ENCODE measurements at regions not wholly inside any gene's neighbourhood (a gene's known extent, or its start where the extent isn't known, plus 50 kb on each side); places are given as distances from the start of the nearest gene placed in this dataset.
"Not testable (repeated sequence)": the region's sequence is repeated elsewhere in the genome, so short reads cannot be mapped to it uniquely, and the experiment has no call there.

GRCh38 chr7:38331853-38332595, 58.6 kb upstream of the TARP start:
- H3K36me3 ChIP-seq (ENCODE audit: control insufficient read depth in 1 of 2, insufficient read depth in 2 of 2, low read length in 2 of 2); H3K4me3 ChIP-seq (replicated peaks in 1 of 2; ENCODE audit: low read depth in 1 of 2, low read length in 2 of 2); H3K27ac ChIP-seq (ENCODE audit: low read depth, low read length); POLR2A ChIA-PET; H4K20me1 ChIP-seq (ENCODE audit: insufficient read depth); RAD21 ChIA-PET (ENCODE audit: low non-redundant PET in 1 of 2, low total read pairs in 2 of 2, uncharacterized antibody in 2 of 2, unreplicated experiment in 2 of 2); BruUV-seq (replicated peaks); DNase-seq (ENCODE audit: low read depth, low spot score); H3K27me3 ChIP-seq (ENCODE audit: insufficient read depth, low read length); intact Hi-C loops (cut with micrococcal nuclease); H3K9me2 ChIP-seq (ENCODE audit: insufficient read depth); H3K79me2 ChIP-seq (ENCODE audit: insufficient read depth, low read length); H3K9me3 ChIP-seq (ENCODE audit: control insufficient read depth in 1 of 2, insufficient read depth in 1 of 2, low read depth in 1 of 2, low read length in 2 of 2): not testable (repeated sequence)
- Histone ChIP-seq H3K4me1 (ENCODE audit: control insufficient read depth in 1 of 2, insufficient read depth in 2 of 2, low read length in 2 of 2) (peaks cover 7 to 24% of the 10 kb centered on the region in 2 experiments; a peak in 3 of 4 replicates), H3K4me2 (ENCODE audit: low read length) (peak overlapping the region; percentile 47), H2AFZ (ENCODE audit: low read depth, low read length, poor library complexity, severe bottlenecking) (peak overlapping the region; percentile 88), H3K9ac (ENCODE audit: low read length) (peak overlapping the region; percentile 27; the same call in 1 of the 2 replicates)
- CTCF ChIA-PET, result interaction anchor here (0.8 to 2.4 kb wide), 11 partner anchors 8 to 224 kb away, joined by 3 to 15 read pairs (median 5); no protein-coding TSS in a partner anchor
- 0 out of 2 replicates have a peak, but pooled peaks have one; percentile 21 for ATAC-seq

DNA sequence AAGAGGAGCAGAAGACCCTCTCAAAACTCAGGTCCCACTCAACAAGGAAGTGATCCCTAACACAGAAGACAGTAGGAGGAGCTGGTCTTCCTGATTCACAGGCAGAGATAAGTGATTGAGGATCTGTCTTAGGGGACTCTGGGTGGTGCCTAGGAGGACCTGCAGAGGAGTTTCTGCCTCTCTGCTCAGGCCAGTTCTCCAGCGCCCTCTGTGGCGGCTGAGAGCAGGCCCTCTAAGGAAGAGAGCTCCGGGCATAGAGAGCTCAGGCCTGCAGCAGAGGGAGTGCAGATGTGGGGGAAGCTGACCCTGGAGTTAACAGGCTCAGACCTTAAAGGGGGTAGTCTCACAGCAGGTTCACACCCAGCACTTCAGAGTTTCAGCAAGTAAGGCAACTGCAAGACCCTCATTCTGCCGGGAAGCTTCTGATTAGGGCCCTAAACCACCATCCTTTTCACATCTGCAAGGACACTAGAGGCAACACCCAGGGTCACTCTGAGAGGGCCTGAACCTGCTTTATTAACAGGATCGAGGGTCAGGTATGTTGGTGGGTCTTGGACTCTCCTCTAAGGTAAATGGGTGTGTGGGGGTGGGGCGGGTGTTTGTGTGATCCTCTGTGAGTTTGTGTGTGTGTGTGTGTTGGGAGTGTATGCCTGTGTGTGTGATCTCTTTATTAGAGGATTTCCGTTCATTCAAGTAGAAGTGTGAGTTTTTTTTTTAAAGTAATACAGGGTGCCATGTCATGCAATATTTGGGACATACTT, 57.6 kb upstream of the TARP start:
- ChIA-PET CTCF (interaction anchor here (0.6 to 2.4 kb wide), 13 partner anchors 8 to 223 kb away, joined by 3 to 15 read pairs (median 5); no protein-coding TSS in a partner anchor), POLR2A (interaction anchor here (0.8 to 1.0 kb wide), 2 partner anchors 9 to 14 kb away, joined by 3 to 4 read pairs; no protein-coding TSS in a partner anchor), RAD21 (ENCODE audit: low non-redundant PET in 1 of 2, low total read pairs in 2 of 2, uncharacterized antibody in 2 of 2, unreplicated experiment in 2 of 2) (no interaction called here)
- H3K27ac ChIP-seq (ENCODE audit: low read depth, low read length), result no peak overlapping the region
- H3K36me3 ChIP-seq (ENCODE audit: control insufficient read depth in 1 of 2, insufficient read depth in 2 of 2, low read length in 2 of 2), result no peaks in the 10 kb centered on the region
- H3K4me2 ChIP-seq (ENCODE audit: low read length), result peak overlapping the region; percentile 47
- intact Hi-C loops (cut with micrococcal nuclease), result no loop called here
- H3K9me3 ChIP-seq (ENCODE audit: control insufficient read depth in 1 of 2, insufficient read depth in 1 of 2, low read depth in 1 of 2, low read length in 2 of 2), result no peaks in the 10 kb centered on the region
- no peaks in the 10 kb centered on the region for H3K79me2 ChIP-seq (ENCODE audit: insufficient read depth, low read length)
- peaks cover 7 to 24% of the 10 kb centered on the region in 2 experiments; a peak in 3 of 4 replicates for H3K4me1 ChIP-seq (ENCODE audit: control insufficient read depth in 1 of 2, insufficient read depth in 2 of 2, low read length in 2 of 2)
- TF ChIP-seq CTCF (IDR thresholded peaks at IDR 0.05 in 2 of 3, conservative IDR thresholded peaks at IDR 0.05 in 1 of 3; ENCODE audit: borderline replicate concordance in 1 of 3, insufficient read depth in 1 of 3, low read depth in 2 of 3, low read length in 2 of 3) (peak; percentile 20 to 60 (median 56); a peak in 4 of 6 replicates), RAD21 (IDR thresholded peaks at IDR 0.05; ENCODE audit: low read depth) (peak; percentile 7; the same call in 1 of the 2 replicates), EZH2phosphoT487 (IDR thresholded peaks at IDR 0.05; ENCODE audit: borderline replicate concordance) (no peak)
- DNase-seq (ENCODE audit: low read depth, low spot score) (no peak), ATAC-seq (peak; percentile 74)
- H2AFZ ChIP-seq (ENCODE audit: low read depth, low read length, poor library complexity, severe bottlenecking), result peak overlapping the region; percentile 54
- H3K27me3 ChIP-seq (ENCODE audit: insufficient read depth, low read length), result no peaks in the 10 kb centered on the region
- H4K20me1 ChIP-seq (ENCODE audit: insufficient read depth), result no peaks in the 10 kb centered on the region
- H3K9ac ChIP-seq (ENCODE audit: low read length), result 0 out of 2 replicates have a peak overlapping the region, but pooled peaks have one; percentile 27
- H3K4me3 ChIP-seq (replicated peaks in 1 of 2; ENCODE audit: low read depth in 1 of 2, low read length in 2 of 2), result no peak overlapping the region
- no peaks in the 10 kb centered on the region for H3K9me2 ChIP-seq (ENCODE audit: insufficient read depth)
- no TSS peak for BruUV-seq (replicated peaks)

Data from HCT116 (cell line).